ENCODE measurements at regions not wholly inside any gene's neighbourhood (a gene's known extent, or its start where the extent isn't known, plus 50 kb on each side); places are given as distances from the start of the nearest gene placed in this dataset.

GRCh38 chr4:20493761-20494353 is 206.4 kb upstream of the PACRGL start:
- Histone ChIP-seq H2BK5ac (ENCODE audit: insufficient read length, low read length) (no peak overlapping the region), H2AK5ac (ENCODE audit: insufficient read length, low read length) (no peak overlapping the region), H3K18ac (ENCODE audit: insufficient read length, low read depth, low read length) (no peak overlapping the region), H3K79me2 (ENCODE audit: insufficient read depth, low read length) (no peaks in the 10 kb centered on the region), H2BK12ac (ENCODE audit: insufficient read length, low read depth, low read length) (no peak overlapping the region), H3K79me1 (ENCODE audit: insufficient read depth, low read depth, low read length, poor library complexity, severe bottlenecking) (no peaks in the 10 kb centered on the region), H2BK20ac (ENCODE audit: low read depth, low read length, poor library complexity, severe bottlenecking) (no peak overlapping the region), H3K4me1 (ENCODE audit: insufficient read depth, low read length) (no peaks in the 10 kb centered on the region), H3T11ph (ENCODE audit: low read length) (no peak overlapping the region), H2BK120ac (ENCODE audit: low read depth, low read length, poor library complexity, severe bottlenecking) (no peak overlapping the region), H3K27ac (ENCODE audit: insufficient read length, low read depth, low read length) (no peak overlapping the region), H2BK15ac (ENCODE audit: low read depth, low read length) (no peak overlapping the region; the same call in 1 of the 2 replicates), H3K27me3 (ENCODE audit: insufficient read depth, low read length) (no peaks in the 10 kb centered on the region), H3K4me2 (ENCODE audit: insufficient read depth, insufficient read length, low read length) (no peak overlapping the region), H3K23me2 (ENCODE audit: insufficient read length, low read depth, low read length, poor library complexity, severe bottlenecking) (no peaks in the 10 kb centered on the region), H4K8ac (replicated peaks; ENCODE audit: insufficient read length, low read depth, low read length) (no peak overlapping the region), H4K20me1 (ENCODE audit: control insufficient read depth, insufficient read depth, insufficient read length) (no peaks in the 10 kb centered on the region), H3K23ac (ENCODE audit: insufficient read length, low read depth, low read length) (no peak overlapping the region), H2AFZ (ENCODE audit: low read length) (no peak overlapping the region), H4K5ac (ENCODE audit: insufficient read length, low read depth, low read length) (no peak overlapping the region), H3K56ac (ENCODE audit: insufficient read length, low read depth, low read length) (no peak overlapping the region), H4K91ac (ENCODE audit: insufficient read length, low read depth, low read length) (no peak overlapping the region), H3K4ac (ENCODE audit: low read depth, low read length) (no peak overlapping the region), H3K14ac (ENCODE audit: insufficient read depth, low read length) (no peak overlapping the region), H3K9ac (ENCODE audit: extremely low read depth, insufficient read length, low read length) (no peak overlapping the region), H3K9me3 (ENCODE audit: control insufficient read depth, low read depth, low read length) (no peaks in the 10 kb centered on the region)
- no peak overlapping the region for H3K4me3 Mint-ChIP-seq
- TF ChIP-seq, protein P1, sequence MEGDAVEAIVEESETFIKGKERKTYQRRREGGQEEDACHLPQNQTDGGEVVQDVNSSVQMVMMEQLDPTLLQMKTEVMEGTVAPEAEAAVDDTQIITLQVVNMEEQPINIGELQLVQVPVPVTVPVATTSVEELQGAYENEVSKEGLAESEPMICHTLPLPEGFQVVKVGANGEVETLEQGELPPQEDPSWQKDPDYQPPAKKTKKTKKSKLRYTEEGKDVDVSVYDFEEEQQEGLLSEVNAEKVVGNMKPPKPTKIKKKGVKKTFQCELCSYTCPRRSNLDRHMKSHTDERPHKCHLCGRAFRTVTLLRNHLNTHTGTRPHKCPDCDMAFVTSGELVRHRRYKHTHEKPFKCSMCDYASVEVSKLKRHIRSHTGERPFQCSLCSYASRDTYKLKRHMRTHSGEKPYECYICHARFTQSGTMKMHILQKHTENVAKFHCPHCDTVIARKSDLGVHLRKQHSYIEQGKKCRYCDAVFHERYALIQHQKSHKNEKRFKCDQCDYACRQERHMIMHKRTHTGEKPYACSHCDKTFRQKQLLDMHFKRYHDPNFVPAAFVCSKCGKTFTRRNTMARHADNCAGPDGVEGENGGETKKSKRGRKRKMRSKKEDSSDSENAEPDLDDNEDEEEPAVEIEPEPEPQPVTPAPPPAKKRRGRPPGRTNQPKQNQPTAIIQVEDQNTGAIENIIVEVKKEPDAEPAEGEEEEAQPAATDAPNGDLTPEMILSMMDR (conservative IDR thresholded peaks at IDR 0.05), result no peak
- no CpG with 5 or more reads among the region's 1 CpG for WGBS (ENCODE audit: extremely low coverage, insufficient read length, low lambda C conversion rate)
- H3K27me3 Mint-ChIP-seq (ENCODE audit: low read depth), result no peaks in the 10 kb centered on the region
- no peaks in the 10 kb centered on the region for H3K36me3 Mint-ChIP-seq (ENCODE audit: insufficient read depth in 1 of 3, low read depth in 3 of 3)
- H3K27ac Mint-ChIP-seq, result no peak overlapping the region
- DNase-seq, result no peak
- no peaks in the 10 kb centered on the region for H3K9me3 Mint-ChIP-seq
- H3K4me1 Mint-ChIP-seq, result no peaks in the 10 kb centered on the region
